HG03457 (cell line): ENCODE measurements at regions not wholly inside any gene's neighbourhood (a gene's known extent, or its start where the extent isn't known, plus 50 kb on each side); places are given as distances from the start of the nearest gene placed in this dataset.
"Not testable (repeated sequence)": the region's sequence is repeated elsewhere in the genome, so short reads cannot be mapped to it uniquely, and the experiment has no call there.

ENCODE experiments used
- ATAC-seq: cut with Tn5 transposase; IDR thresholded peaks from one replicate; pipeline ENCODE4 v1.9.1; 2021; ENCODE audit warnings: moderate number of reproducible peaks; ENCODE audit not compliant: unreplicated experiment

DNA sequence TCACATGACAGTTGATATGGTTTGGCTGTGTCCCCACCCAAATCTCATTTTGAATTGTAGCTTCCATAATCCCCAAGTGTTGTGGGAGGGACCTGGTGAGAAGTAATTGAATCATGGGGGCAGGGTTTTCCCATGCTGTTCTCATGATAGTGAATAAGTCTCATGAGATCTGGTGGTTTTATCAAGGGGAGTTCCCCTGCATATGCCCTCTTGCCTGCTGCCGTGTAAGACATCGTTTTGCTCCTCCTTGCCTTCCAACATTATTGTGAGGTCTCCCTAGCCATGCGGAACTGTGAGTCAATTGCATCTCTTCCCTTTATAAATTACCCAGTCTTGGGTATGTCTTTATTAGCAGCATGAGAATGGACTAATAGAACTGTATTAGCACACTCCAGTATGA lies 382.4 kb upstream of the PODXL start:
- ATAC-seq: not testable (repeated sequence)

DNA sequence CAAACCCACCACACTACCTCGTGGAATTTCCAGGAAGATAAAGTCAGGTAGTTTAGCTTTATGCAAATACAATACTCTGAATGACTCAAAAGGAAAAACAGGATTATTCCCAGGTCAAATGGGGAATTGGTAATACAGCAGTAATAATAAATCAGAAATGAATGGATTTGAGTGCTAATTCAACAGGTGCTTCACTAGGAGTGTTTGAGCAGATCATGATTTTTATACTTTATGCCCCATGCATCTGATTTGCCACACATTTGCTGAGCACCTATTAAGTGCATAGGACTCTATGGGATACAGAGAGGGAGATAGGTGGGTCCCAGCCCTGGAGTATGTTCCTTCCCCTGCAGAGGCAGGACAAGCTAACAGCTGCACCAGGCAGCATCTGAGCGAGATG lies 381.4 kb upstream of the PODXL start:
- ATAC-seq: no peak

DNA sequence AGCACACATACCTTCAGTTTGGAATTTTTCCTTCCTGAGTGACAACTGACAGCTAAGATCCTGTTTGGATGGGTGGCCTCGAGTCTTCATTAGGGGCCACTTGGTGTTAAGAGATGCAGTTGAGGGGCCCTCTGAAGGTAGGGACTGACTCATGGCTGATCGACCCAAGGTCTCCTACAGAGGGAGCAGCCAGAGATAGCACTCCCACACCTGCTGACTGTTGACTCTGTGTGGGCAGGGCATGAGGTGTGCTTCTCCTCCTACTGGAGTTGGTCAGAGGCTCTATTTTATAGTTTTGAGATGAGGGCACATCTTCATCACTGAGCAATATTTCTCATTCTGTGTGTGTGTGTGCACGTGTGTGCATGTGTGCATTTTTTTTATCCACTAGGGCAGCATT lies 378.8 kb upstream of the PODXL start:
- no peak for ATAC-seq

DNA sequence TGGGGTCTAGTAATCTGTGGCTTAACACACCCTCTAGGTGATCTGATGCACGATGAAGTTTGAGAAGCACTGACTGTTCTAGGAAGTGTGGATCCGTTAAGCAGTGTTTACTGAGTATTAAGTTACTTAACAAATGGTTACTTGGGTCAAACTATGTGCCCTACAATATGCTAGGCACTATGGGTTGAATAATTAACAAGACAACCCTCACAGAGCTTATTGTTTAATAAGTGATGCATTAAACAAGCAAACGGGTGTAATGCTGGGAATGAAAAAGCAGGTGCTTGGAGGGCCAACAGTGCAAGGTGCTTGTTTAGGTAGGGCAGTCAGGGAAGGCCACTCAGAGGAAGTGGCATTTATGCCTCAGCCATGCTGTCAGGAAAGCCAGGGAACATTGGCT lies 378.0 kb upstream of the PODXL start:
- ATAC-seq: no peak

DNA sequence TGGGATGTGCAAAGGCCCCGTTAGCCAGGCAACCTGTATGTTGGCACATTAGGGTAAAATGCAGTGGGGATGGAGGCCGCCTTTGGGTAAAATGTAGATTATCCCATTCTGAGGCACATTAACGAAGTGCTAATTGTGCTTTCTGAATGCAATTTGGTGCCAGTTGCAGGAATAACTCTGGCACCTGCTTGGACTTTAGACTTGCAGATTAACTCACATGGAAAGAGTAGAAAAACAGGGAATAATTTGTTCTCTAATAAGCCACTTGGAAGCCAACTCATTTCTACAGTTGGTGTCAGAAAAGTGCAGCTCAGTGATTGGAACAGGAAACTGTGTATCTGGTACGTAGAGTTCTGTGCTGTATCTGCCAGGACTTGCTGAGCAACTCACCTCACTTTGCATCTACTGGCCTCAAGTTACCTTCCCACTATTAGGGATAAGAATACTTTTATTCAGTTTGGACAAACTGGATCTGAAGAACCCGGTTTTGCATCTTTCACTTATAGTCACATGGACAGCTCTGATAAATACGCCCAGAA lies 377.4 kb upstream of the PODXL start:
- no peak for ATAC-seq

DNA sequence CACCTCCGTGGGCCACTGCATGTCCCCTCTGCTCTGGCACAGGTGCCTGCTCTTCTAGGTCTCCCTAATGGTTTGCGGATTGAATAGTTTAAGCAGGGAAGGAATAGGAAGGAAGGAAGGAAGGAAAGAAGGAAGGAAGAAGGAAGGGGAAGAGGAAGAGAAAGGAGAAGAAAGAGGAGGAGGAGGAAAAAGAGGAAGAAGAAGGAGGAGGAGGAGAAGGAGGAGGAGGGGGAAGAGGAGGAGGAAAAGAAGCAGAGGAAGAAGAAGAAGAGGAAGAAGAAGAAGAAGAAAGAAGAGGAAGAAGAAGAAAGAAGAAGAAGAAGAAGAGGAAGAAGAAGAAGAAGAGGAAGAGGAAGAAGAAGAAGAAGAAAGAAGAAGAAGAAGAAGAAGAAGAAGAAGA lies 376.8 kb upstream of the PODXL start:
- not testable (repeated sequence) for ATAC-seq

DNA sequence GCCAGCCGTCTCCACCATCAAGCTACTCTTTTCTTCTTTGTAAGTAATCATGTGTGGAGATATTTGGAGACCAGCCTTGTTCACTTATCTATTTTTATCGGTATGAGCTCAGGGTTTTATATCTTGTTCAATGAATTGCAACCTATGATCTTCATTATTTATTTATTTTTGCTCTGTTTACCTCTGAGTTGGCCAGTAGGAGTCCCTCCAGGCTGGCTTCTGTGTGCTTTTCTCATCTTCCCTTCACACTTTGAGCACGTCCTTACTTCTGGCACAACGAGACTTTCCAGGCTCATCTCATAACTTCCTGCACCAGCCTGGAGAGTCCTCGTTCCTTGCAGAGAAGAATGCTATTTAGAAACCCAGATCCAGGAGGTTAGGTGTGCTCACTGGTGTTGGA lies 375.8 kb upstream of the PODXL start:
- no peak for ATAC-seq

DNA sequence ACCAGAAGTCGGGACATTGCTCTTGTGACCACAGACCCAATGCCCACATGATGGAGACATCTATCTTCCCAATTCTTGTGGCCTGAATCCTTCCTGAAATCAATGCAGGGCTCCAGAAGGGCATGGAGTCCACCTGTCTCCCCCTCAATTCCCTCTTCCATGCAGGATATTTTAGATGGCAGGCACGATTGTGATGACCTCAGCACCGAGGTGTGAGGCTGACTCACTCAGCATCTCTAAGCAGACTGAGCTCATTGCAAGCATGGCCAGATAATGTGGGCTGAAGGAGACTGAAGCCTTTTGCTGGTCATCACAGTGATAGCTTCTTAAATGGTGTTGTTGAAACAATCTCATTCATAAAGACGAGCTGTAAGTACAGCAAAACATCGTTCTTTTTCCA lies 374.9 kb upstream of the PODXL start:
- no peak for ATAC-seq

DNA sequence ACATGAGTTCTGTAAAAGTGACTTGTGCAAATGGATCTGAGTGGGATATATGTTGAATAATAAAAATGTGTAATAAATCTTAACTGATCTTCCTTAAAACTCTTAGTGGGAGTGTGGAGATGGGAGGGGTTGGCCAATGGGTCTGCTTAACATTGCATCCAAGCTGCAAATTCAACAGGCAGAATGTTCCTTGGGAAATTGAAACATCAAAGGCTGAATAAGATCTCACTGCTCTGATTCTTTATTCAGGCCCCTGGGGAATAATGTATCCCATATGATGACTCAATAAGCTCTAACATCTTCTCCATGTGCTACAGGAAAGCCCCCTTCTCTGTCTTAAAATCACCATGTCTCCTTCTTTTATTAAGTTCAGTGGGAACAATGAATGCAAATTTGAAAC lies 373.2 kb upstream of the PODXL start:
- no peak for ATAC-seq

DNA sequence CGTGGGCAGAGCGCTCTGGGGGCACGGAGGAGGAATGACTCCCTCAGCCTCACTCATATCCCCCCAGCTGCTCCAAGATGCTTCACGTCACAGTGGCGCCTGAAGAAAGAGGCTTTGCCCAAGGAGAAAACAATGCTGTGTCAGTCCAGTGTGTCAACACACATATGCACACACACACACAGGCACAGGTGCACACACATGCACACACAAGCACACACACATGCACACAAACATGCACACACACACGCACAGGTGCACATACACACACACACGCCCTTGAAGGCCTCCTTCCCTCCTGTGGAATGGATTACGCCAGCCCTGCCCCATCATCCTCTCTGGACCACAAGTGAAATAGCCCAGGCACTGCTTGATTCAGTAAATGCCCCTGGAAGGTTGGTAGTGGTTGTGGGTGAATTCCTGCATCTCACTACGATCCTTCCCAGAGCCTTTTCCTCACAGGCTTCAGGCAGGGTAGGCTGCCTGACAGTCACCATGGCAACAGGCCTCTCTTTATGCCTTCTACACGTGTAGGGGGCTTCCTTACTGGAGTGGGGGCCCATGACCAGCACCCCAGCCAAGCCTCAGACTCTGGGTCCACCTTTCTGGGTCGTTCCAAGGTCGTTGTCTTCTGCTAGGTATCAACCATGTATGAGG lies 371.5 kb upstream of the PODXL start:
- ATAC-seq: no peak

DNA sequence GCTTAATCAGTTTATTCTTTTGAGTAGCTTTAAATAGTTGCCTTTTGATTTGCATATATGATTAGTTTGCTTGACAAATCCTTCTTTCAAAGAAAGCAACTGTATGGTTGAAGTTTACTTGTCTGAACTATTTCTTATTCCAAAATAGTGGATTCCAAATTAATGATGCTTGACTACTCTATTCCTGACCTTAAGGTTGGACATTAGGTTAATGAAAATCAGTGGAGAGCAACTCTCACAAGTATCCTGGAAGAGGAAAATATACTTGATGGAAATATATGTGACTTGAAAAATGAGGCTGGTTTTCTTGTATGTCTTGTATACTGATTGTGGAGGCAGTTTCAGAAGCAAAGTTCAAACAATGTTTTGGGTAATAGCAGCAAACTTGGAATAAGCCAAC lies 369.2 kb upstream of the PODXL start:
- ATAC-seq: no peak

DNA sequence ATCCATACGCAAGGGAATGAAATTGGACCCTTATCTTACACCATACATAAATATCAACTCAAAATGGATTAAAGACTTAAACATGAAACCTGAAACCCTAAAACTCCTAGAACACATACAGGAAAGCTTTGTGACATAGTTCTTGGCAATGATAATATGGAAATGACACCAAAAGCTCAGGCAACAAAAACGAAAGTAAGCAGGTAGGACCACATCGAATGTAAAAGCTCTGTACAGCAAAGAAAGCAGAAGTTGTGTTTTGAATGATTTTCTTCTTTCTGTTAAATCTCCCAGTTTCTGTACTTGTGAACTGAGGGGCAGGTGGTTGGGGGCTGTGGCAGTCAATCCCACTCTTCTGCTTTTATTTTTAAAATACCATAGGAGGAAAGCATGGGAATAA lies 368.4 kb upstream of the PODXL start:
- no peak for ATAC-seq

DNA sequence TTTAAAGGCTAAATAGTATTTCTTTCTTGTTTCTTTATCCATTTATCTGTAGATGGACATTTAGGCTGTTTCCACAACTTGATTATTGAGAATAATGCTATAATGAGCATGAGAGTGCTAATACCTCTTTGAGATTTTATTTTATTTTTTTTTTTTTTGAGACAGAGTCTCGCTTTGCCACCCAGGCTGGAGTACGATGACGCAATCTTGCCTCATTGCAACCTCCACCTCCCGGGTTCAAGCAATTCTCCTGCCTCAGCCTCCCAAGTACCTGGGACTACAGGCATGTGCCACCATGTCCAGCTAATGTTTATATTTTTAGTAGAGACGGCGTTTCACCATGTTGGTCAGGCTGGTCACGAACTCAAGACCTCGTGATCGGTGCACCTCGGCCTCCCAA lies 366.5 kb upstream of the PODXL start:
- ATAC-seq: not testable (repeated sequence)

DNA sequence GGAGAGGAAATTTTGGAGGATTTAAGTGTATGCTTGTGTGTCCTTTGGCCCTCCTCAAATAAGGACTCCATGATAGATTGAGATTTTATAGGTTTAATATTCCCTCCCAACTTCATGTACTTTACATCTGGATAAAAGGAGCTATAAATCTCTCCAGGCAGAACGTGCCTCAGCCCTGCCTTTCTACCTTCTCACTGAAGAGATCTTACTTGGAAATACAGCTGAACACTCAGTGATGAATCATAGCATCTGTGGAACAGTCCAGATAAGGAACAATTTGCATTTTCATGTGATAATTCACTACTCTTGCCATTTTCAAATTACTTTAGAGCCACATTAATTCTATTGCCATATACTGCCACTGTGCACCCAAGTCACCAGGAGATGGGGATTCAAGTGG lies 364.6 kb upstream of the PODXL start:
- ATAC-seq: no peak

DNA sequence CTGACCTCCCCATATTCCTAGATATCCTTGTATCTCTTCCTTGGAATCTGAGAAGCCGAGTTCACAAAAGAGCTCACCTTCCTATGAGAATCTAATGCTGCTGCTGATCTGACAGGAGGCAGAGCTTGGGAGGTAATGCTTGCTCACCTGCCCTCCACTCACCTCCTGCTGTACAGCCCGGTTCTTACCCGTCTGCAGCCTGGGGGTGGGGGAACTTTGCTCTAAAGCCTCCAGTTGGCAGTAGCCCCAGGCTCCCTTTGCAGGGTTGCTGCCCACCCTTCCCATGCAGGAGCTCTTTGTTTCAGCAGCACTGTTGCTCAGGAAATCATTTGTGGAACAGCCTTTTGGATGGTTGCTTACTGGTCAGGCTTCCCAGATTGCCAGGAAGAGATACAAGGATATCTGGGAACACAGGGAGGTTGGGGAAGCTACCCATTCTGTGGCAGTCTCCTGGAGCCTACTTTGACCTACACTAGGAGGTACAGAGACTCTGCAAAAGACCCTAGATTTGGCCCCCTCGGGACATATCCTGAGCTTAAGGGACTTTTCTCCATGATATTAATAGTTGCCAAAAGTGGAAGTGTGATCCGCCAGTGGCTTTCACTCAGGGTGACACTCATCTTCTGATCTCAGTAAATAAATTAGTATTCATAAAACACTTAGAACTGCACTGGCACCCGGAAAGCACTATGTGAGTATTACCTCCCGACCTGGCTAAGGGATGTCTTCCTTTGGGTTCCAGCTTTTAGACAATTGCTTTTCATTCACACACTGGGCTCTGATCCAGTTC lies 363.7 kb upstream of the PODXL start:
- no peak for ATAC-seq

DNA sequence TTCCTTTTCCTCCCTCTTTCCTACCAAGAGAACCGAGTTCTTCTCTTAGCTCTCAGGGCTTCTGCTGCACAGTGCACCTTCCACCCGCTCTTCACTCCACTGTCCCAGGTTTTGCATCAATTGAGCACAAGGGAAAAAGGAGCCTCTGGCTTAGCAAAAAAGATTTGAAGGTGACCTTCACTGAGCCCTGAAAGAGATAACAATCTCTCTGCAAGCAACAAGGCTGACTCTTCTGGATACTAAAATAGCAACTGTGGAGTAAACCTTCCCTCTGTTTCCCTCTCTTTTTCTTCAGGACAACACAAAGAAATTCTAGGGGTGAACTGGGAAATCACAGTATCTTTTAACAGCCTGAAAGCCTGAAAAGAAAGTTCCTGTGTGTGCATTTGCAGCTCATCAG lies 354.7 kb upstream of the PODXL start:
- no peak for ATAC-seq

DNA sequence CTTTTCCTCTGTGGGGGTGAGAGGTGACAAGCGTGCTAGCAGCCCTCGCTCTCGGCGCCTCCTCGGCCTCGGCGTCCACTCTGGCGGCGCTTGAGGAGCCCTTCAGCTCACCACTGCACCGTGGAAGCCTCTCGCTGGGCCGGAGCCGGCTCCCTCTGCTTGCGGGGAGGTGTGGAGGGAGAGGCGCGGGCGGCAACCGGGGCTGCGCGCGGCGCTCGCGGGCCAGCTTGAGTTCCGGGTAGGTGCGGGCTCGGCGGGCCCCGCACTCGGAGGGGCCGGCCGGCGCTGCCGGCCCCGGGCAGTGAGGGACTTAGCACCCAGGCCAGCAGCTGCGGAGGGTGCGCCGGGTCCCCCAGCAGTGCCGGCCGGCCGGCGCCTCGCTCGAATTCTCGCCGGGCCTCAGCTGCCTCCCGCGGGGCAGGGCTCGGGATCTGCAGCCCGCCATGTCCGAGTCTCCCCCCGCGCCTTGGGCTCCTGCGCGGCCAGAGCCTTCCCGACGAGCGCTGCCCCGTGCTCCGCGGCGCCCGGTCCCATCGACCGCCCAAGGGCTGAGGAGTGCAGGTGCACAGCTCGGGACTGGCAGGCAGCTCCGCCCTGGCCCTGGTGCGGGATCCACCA lies 352.8 kb upstream of the PODXL start:
- no peak for ATAC-seq

DNA sequence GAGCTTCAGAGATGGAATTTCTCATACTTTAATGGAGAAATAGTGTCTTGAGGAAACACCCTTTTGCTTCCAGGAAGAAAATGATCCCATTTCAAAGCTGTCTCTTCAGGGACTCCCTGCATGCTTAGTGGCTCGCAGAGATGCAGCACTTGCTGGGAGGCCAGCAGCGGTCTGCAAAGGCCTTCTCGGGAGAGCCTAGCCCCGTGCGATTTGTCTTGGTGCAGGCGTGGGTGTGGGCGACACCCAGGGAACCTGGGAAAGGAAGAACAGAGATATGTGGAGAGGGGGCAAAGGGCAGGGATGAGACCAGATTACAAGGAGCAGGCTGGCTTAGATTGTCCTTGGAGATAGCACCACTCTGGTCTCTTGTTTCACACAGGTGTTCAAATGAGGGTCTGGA lies 352.3 kb upstream of the PODXL start:
- ATAC-seq: no peak

DNA sequence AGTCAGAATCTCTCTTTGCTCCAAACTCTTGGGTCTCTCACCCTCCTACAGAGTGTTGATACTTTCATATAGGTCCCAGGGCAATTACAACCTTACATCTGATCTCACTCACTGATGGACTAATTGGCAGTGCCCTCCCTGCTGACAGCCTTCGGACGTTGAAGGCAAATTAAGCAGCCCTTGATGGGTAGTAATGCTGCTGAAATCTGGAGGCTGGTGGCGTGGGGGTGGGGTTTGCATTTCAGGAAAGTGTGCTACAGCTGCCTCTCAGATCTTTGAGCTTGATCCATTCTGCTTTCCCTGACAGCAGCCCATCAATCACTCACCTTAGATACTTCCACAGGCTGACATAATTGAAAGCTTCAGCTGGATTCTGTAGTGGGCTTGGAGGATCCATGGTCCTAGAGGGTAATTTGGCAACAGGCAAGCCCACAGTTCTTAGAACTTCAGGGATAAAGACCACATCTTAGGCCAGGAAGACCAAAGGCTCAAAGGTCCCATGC lies 349.1 kb upstream of the PODXL start:
- no peak for ATAC-seq

DNA sequence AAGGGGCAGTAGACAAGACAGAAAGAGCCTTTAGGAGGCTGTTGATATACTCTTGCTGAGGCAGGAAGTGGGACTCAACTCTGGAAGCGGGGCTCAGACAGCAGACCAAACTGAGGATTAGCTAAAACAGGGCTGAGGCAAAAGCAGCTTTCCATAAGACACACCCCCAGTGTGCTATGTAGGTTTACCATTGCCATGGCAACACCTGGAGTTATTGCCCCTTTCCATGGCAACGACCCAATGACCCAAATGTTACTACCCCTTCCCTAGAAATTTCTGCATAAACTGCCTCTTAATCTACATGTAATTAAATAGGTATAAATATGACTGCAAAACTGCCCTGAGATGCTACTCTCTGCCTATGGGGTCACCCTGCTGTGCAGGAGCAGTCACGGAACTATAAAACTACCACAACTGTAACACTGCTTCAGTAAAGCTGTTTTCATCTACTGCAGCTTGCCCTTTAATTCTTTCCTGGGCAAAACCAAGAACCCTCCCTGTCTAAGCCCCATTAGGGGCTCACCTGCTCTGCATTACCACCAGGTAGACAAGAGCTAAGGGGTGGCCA lies 348.4 kb upstream of the PODXL start:
- no peak for ATAC-seq

DNA sequence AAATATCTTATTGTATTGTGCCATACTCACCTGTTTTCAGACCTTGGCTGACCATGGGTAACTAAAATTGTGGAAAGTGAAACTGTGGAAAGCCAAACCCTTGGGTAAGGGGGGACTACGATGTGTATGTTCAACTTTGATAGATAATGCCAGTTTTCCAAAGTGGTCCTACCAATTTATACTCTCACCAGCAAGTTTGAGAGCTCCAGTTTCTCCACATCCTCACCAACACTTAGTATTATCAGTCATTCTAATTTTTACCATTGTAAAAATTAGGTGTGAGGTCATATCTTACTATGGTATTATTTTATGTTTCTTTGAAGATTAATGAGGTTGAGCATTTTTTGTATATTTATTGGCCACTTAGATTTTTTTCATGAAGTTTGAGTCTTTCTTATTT lies 346.9 kb upstream of the PODXL start:
- ATAC-seq: no peak
